SH-SY5Y (cell line): ENCODE measurements at regions not wholly inside any gene's neighbourhood (a gene's known extent, or its start where the extent isn't known, plus 50 kb on each side); places are given as distances from the start of the nearest gene placed in this dataset.

Source experiments
- GATA2 ChIP-seq: IDR thresholded peaks from 2 replicates; pipeline ENCODE4 v1.6.1; 2011; ENCODE audit warnings: mild to moderate bottlenecking, low read depth, low read length
- GATA3 ChIP-seq: IDR thresholded peaks from 2 replicates; pipeline ENCODE4 v1.6.1; 2011; ENCODE audit warnings: low read depth, mild to moderate bottlenecking, low read length, moderate library complexity

GRCh38 chr10:21401196-21401595 lies 124.3 kb downstream of the SKIDA1 start:
- TF ChIP-seq GATA3 (no peak), GATA2 (no peak)
